B cell (primary cell): ENCODE measurements at regions not wholly inside any gene's neighbourhood (a gene's known extent, or its start where the extent isn't known, plus 50 kb on each side); places are given as distances from the start of the nearest gene placed in this dataset.

Experiments
- ATAC-seq: fragments of 200-7000 bp; cut with Tn5 transposase; one replicate; pipeline ENCODE4 v1.10.0; 2021; ENCODE audit warnings: low read depth, mild to moderate bottlenecking, moderate number of reproducible peaks, moderate library complexity
- CTCF ChIA-PET: fragments of 350-600 bp; sonication (Branson Sonifier 250); formaldehyde crosslinking; loops from one replicate; lab custom pipeline; 2021; ENCODE audit warnings: antibody characterized with exemption, inconsistent platforms; lab: Charles Lee
- POLR2A ChIA-PET: fragments of 350-600 bp; sonication (Branson Sonifier 250); formaldehyde crosslinking; loops from one replicate; lab custom pipeline; 2021; ENCODE audit warnings: antibody characterized with exemption; lab: Charles Lee
- DNase-seq: peaks from one replicate; pipeline ENCODE4 v3.0.0; 2013
- H2AFZ ChIP-seq: 2 replicates; pipeline ENCODE4 v1.6.1; 2012; ENCODE audit warnings: mild to moderate bottlenecking, low read depth, low read length; ENCODE audit not compliant: insufficient read depth, poor library complexity, severe bottlenecking
- H3K27ac ChIP-seq, 2 donors: 1 replicate in 1 of 2; 2 replicates in 1 of 2; pipeline ENCODE4 v1.5.1; 2012 to 2013; ENCODE audit warnings: low read length in 2 of 2, mild to moderate bottlenecking in 2 of 2, moderate library complexity in 1 of 2
- H3K27me3 ChIP-seq, 4 experiments: fragments of 200-600 bp in 1 of 4; sonication (generic) in 1 of 4; replicated peaks in 1 of 4; 1 replicate in 2 of 4; 2 replicates in 2 of 4; pipeline versions ENCODE4 v1.6.1 to v1.7.0; 2013 to 2016; ENCODE audit warnings: low read length in 3 of 4, mild to moderate bottlenecking in 2 of 4, mixed read lengths in 1 of 4, moderate library complexity in 1 of 4; ENCODE audit not compliant: insufficient read depth in 4 of 4, control insufficient read depth in 3 of 4; ENCODE audit errors: control extremely low read depth in 1 of 4
- H3K36me3 ChIP-seq, 2 experiments: replicated peaks in 1 of 2; 1 replicate in 1 of 2; 2 replicates in 1 of 2; pipeline versions ENCODE4 v1.6.1 to v1.7.1; 2013; ENCODE audit warnings: low read length in 1 of 2; ENCODE audit not compliant: insufficient read depth in 2 of 2, control insufficient read depth in 1 of 2; ENCODE audit errors: control extremely low read depth in 1 of 2, extremely low read depth in 1 of 2
- H3K4me1 ChIP-seq, 2 donors: fragments of 200-600 bp in 1 of 2; sonication (generic) in 1 of 2; 1 replicate in 1 of 2; 2 replicates in 1 of 2; pipeline versions ENCODE4 v1.5.1 to v1.6.1; 2013 to 2017; ENCODE audit warnings: low read length in 2 of 2; ENCODE audit not compliant: control insufficient read depth in 2 of 2, insufficient read depth in 2 of 2
- H3K4me2 ChIP-seq: replicated peaks from 2 replicates; pipeline ENCODE3; 2012; ENCODE audit warnings: mild to moderate bottlenecking, low read depth, low read length; ENCODE audit not compliant: poor library complexity, severe bottlenecking
- H3K4me3 ChIP-seq, 5 experiments: fragments of 200-600 bp in 1 of 5; sonication (generic) in 1 of 5; 1 replicate in 3 of 5; 2 replicates in 2 of 5; pipeline versions ENCODE4 v1.5.1 to v1.7.0; 2011 to 2016; ENCODE audit warnings: low read length in 4 of 5, mild to moderate bottlenecking in 4 of 5, low read depth in 2 of 5, control low read depth in 1 of 5, moderate library complexity in 1 of 5; ENCODE audit not compliant: insufficient read depth in 1 of 5; ENCODE audit errors: control extremely low read depth in 1 of 5, extremely low read depth in 1 of 5
- H3K79me2 ChIP-seq: fragments of 200-600 bp; sonication (generic); one replicate; pipeline ENCODE4 v1.6.0; 2016; ENCODE audit warnings: low read length; ENCODE audit not compliant: control insufficient read depth, insufficient read depth
- H3K9ac ChIP-seq: fragments of 200-600 bp; sonication (generic); 2 replicates; pipeline ENCODE4 v1.6.1; 2017; ENCODE audit warnings: mild to moderate bottlenecking, low read length, moderate library complexity
- H3K9me3 ChIP-seq, 3 donors: one replicate each; pipeline versions ENCODE4 v1.6.1 to v1.7.1; 2013; ENCODE audit warnings: low read length in 2 of 3; ENCODE audit not compliant: control insufficient read depth in 2 of 3, insufficient read depth in 1 of 3; ENCODE audit errors: control extremely low read depth in 1 of 3
- H4K20me1 ChIP-seq: 2 replicates; pipeline ENCODE4 v1.6.0; 2012; ENCODE audit warnings: mild to moderate bottlenecking, low read length; ENCODE audit not compliant: insufficient read depth, control insufficient read depth, poor library complexity, severe bottlenecking
- H3K27ac Mint-ChIP-seq: one replicate; pipeline ENCODE4 v1.8.0; 2021; ENCODE audit warnings: mixed read lengths
- H3K27me3 Mint-ChIP-seq: one replicate; pipeline ENCODE4 v1.8.0; 2021; ENCODE audit warnings: mixed read lengths
- H3K4me1 Mint-ChIP-seq: one replicate; pipeline ENCODE4 v1.8.0; 2021; ENCODE audit warnings: mixed read lengths
- H3K4me3 Mint-ChIP-seq: one replicate; pipeline ENCODE4 v1.8.0; 2021; ENCODE audit warnings: mixed read lengths
- H3K9me3 Mint-ChIP-seq: one replicate; pipeline ENCODE4 v1.8.0; 2022; ENCODE audit warnings: mixed read lengths; ENCODE audit not compliant: insufficient read depth
- CTCF ChIP-seq: fragments of 200-600 bp; IDR thresholded peaks from one replicate; pipeline ENCODE4 v1.8.0; 2022; ENCODE audit warnings: antibody characterized with exemption, mild to moderate bottlenecking
- EZH2 ChIP-seq: IDR thresholded peaks from 2 replicates; pipeline ENCODE4 v1.6.1; 2012; ENCODE audit warnings: borderline replicate concordance, low read depth, mild to moderate bottlenecking, moderate library complexity, low read length; ENCODE audit not compliant: insufficient read depth, poor library complexity, severe bottlenecking
- WGBS: methylation state at CpG from one replicate; pipeline ENCODE4 v1.1.5; 2013; ENCODE audit warnings: missing lambda C conversion rate; ENCODE audit not compliant: insufficient coverage; 5-methylcytosine and 5-hydroxymethylcytosine counted together
- intact Hi-C: fragments of 100-400 bp; cut with micrococcal nuclease; formaldehyde crosslinking; loops from one replicate; pipeline ENCODE4 v1.10.0; 2022

- ChIA-PET POLR2A (no interaction called here), CTCF (interaction anchor here (0.9 to 4.1 kb wide), 3 partner anchors 11 to 224 kb away, joined by 3 to 53 read pairs (median 10); no protein-coding TSS in a partner anchor)
- Mint-ChIP-seq H3K27me3 (peaks cover 9% of the 10 kb centered on the region), H3K4me3 (peak overlapping the region; percentile 48), H3K9me3 (peaks cover 7% of the 10 kb centered on the region), H3K4me1 (peaks cover 15% of the 10 kb centered on the region), H3K27ac (peak overlapping the region; percentile 67)
- 0% methylated on average over 3 of the region's 3 CpGs for WGBS
- H3K4me3 ChIP-seq, result peak overlapping the region in 1 of 5 experiments; percentile 3
- H3K4me2 ChIP-seq, result peak overlapping the region; percentile 44
- ATAC-seq, result peak; percentile 95
- TF ChIP-seq CTCF (no peak), EZH2 (no peak)
- intact Hi-C loops, result no loop called here
- H3K9me3 ChIP-seq, result peaks cover 0 to 16% (median 3%) of the 10 kb centered on the region in 3 donors
- peak overlapping the region in 1 of 2 donors; percentile 49 for H3K27ac ChIP-seq
- H3K9ac ChIP-seq, result peak overlapping the region; percentile 24
- DNase-seq, result peak; percentile 62
- H3K27me3 ChIP-seq, result peaks cover 0 to 4% (median 0%) of the 10 kb centered on the region in 4 experiments
- H3K79me2 ChIP-seq, result no peaks in the 10 kb centered on the region
- H3K4me1 ChIP-seq, result peaks cover 10 to 21% of the 10 kb centered on the region in 2 donors
- H2AFZ ChIP-seq, result peak overlapping the region; percentile 38
- no peaks in the 10 kb centered on the region for H3K36me3 ChIP-seq
- H4K20me1 ChIP-seq, result no peaks in the 10 kb centered on the region
Observed at GRCh38 chr2:38498045-38498481, 104.7 kb downstream of the HNRNPLL start.

- peaks cover 6% of the 10 kb centered on the region for H3K9me3 Mint-ChIP-seq
- POLR2A ChIA-PET, result no interaction called here
- no peak overlapping the region for H3K4me3 ChIP-seq
- peaks cover 15% of the 10 kb centered on the region for H3K4me1 Mint-ChIP-seq
- no peak overlapping the region for H3K27ac ChIP-seq
- no peak overlapping the region for H3K27ac Mint-ChIP-seq
- H3K4me2 ChIP-seq, result no peak overlapping the region
- no peak for DNase-seq
- no peaks in the 10 kb centered on the region for H4K20me1 ChIP-seq
- no peak for ATAC-seq
- 100% methylated on average over 2 of the region's 3 CpGs for WGBS
- H2AFZ ChIP-seq, result no peak overlapping the region
- H3K27me3 Mint-ChIP-seq, result peaks cover 8% of the 10 kb centered on the region
- no peak overlapping the region for H3K9ac ChIP-seq
- intact Hi-C loops, result no loop called here
- CTCF ChIA-PET, result interaction anchor here (0.6 to 4.1 kb wide), 3 partner anchors 12 to 182 kb away, joined by 3 to 53 read pairs (median 10); no protein-coding TSS in a partner anchor
- H3K9me3 ChIP-seq, result peaks cover 0 to 16% (median 3%) of the 10 kb centered on the region in 3 donors
- H3K36me3 ChIP-seq, result no peaks in the 10 kb centered on the region
- no peaks in the 10 kb centered on the region for H3K79me2 ChIP-seq
- H3K4me1 ChIP-seq, result peaks cover 10 to 21% of the 10 kb centered on the region in 2 donors
- no peak overlapping the region for H3K4me3 Mint-ChIP-seq
- no peak for TF ChIP-seq CTCF
- no peak for TF ChIP-seq EZH2
- peaks cover 0 to 4% (median 0%) of the 10 kb centered on the region in 4 experiments for H3K27me3 ChIP-seq
Observed at GRCh38 chr2:38497670-38498037, 105.1 kb downstream of the HNRNPLL start.
